ENCODE measurements at regions not wholly inside any gene's neighbourhood (a gene's known extent, or its start where the extent isn't known, plus 50 kb on each side); places are given as distances from the start of the nearest gene placed in this dataset.

DNA sequence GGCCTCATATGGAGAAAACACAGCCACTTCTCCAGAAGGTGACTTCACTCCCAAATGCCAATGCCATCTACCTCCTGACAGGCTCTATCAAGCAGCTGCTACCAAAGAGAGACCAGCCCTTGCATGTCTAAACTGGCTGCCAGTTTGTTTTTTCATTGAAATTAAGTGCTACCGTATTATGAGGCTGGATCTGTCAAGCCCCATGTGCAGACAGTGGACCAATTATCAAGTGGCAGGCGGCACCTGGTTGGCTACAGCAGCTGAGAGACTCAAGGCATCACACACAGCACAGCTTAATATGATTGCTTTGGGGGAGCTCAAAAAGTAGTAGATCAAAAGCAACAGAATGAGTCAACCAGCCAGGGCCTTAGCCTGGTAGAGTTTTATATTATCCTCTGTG is 1293.0 kb upstream of the TENM4 start:
- Histone ChIP-seq H3K9me3 (ENCODE audit: low read length) (0 out of 2 replicates have a peak, but pooled peaks cover 7% of the 10 kb centered on the region), H3K79me2 (ENCODE audit: low read length) (no peaks in the 10 kb centered on the region), H3K4me3 (ENCODE audit: low read length) (no peak overlapping the region), H3K4me2 (ENCODE audit: low read length) (no peak overlapping the region), H3K4me1 (ENCODE audit: insufficient read depth, low read length) (no peaks in the 10 kb centered on the region), H3F3A (ENCODE audit: low read length, unreplicated experiment) (no peaks in the 10 kb centered on the region), H3K9ac (ENCODE audit: low read length) (no peak overlapping the region), H3K36me3 (ENCODE audit: low read depth, low read length) (no peaks in the 10 kb centered on the region), H3K27me3 (ENCODE audit: low read length) (no peaks in the 10 kb centered on the region), H3K27ac (ENCODE audit: low read length) (no peak overlapping the region), H3K9me2 (replicated peaks; ENCODE audit: low read length) (no peaks in the 10 kb centered on the region), H4K20me1 (ENCODE audit: low read length) (no peaks in the 10 kb centered on the region), H2AFZ (ENCODE audit: low read length) (no peak overlapping the region)
- TF ChIP-seq EZH2phosphoT487 (IDR thresholded peaks at IDR 0.05; ENCODE audit: borderline replicate concordance, low read length) (no peak), CTCF (conservative IDR thresholded peaks at IDR 0.05; ENCODE audit: low read depth, low read length) (no peak), EZH2 (IDR thresholded peaks at IDR 0.05; ENCODE audit: low read length, unreplicated experiment) (no peak)
- CTCF ChIA-PET = no interaction called here
- intact Hi-C loops (cut with micrococcal nuclease) = no loop called here
- POLR2A ChIA-PET (ENCODE audit: unreplicated experiment) = no interaction called here
- no peak for ATAC-seq
- no peak for DNase-seq
- no TSS peak for BruUV-seq (replicated peaks)

DNA sequence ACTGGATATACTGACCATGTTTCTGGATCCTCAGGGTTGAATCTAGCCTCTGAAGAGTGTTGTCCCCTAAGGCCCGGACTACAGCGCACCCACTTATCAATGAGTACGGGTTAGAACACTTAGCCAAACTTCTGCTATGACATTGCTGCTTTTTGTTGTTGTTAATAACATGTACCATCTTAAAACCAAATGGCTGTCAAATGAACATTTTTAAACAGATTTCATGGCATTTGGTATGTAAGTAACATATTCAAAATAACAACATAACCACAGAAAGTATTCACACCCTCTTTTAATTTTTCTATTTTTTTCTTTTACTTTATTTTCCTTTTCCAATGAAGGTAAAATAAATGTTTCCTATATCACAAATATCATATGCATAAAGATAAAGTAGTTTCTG is 1292.5 kb upstream of the TENM4 start:
- Histone ChIP-seq H3K4me2 (ENCODE audit: low read length) (no peak overlapping the region), H3K79me2 (ENCODE audit: low read length) (no peaks in the 10 kb centered on the region), H3K9ac (ENCODE audit: low read length) (no peak overlapping the region), H3K27ac (ENCODE audit: low read length) (no peak overlapping the region), H3K9me2 (replicated peaks; ENCODE audit: low read length) (no peaks in the 10 kb centered on the region), H3K36me3 (ENCODE audit: low read depth, low read length) (no peaks in the 10 kb centered on the region), H3K9me3 (ENCODE audit: low read length) (0 out of 2 replicates have a peak, but pooled peaks cover 7% of the 10 kb centered on the region), H3K4me1 (ENCODE audit: insufficient read depth, low read length) (no peaks in the 10 kb centered on the region), H2AFZ (ENCODE audit: low read length) (no peak overlapping the region), H4K20me1 (ENCODE audit: low read length) (no peaks in the 10 kb centered on the region), H3K27me3 (ENCODE audit: low read length) (no peaks in the 10 kb centered on the region), H3K4me3 (ENCODE audit: low read length) (no peak overlapping the region), H3F3A (ENCODE audit: low read length, unreplicated experiment) (no peaks in the 10 kb centered on the region)
- intact Hi-C loops (cut with micrococcal nuclease) = no loop called here
- ATAC-seq = no peak
- ChIA-PET POLR2A (ENCODE audit: unreplicated experiment) (no interaction called here), CTCF (no interaction called here)
- BruUV-seq (replicated peaks) = no TSS peak
- no peak for DNase-seq
- TF ChIP-seq EZH2phosphoT487 (IDR thresholded peaks at IDR 0.05; ENCODE audit: borderline replicate concordance, low read length) (no peak), CTCF (conservative IDR thresholded peaks at IDR 0.05; ENCODE audit: low read depth, low read length) (no peak), EZH2 (IDR thresholded peaks at IDR 0.05; ENCODE audit: low read length, unreplicated experiment) (no peak)

DNA sequence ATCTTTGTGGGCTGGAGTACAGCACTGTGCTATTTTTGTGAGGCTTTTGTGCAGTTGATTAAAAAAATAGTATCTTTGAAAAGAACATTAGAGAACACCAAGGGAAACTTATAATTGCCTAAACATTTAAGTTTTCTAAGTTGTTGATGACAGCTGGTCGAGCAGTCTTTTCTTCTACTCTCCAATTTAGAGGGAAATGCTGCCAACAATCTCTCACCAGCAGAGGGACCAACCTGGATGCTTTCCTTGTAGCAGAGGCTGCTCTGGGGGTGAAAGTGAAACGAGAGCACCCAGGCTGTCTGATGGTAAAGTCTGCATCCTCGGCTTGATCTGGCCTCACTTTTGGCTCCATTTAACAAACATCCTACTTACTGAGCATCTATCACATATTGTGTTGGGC is 1286.5 kb upstream of the TENM4 start:
- Histone ChIP-seq H3K4me3 (ENCODE audit: low read length) (no peak overlapping the region), H2AFZ (ENCODE audit: low read length) (no peak overlapping the region), H3K4me1 (ENCODE audit: insufficient read depth, low read length) (peaks cover 10% of the 10 kb centered on the region; the same call in 1 of the 2 replicates), H3K9me3 (ENCODE audit: low read length) (0 out of 2 replicates have a peak, but pooled peaks cover 7% of the 10 kb centered on the region), H3K36me3 (ENCODE audit: low read depth, low read length) (no peaks in the 10 kb centered on the region), H3K9me2 (replicated peaks; ENCODE audit: low read length) (no peaks in the 10 kb centered on the region), H3K9ac (ENCODE audit: low read length) (no peak overlapping the region), H3K4me2 (ENCODE audit: low read length) (no peak overlapping the region), H3K79me2 (ENCODE audit: low read length) (no peaks in the 10 kb centered on the region), H3F3A (ENCODE audit: low read length, unreplicated experiment) (no peaks in the 10 kb centered on the region), H3K27me3 (ENCODE audit: low read length) (no peaks in the 10 kb centered on the region), H3K27ac (ENCODE audit: low read length) (no peak overlapping the region), H4K20me1 (ENCODE audit: low read length) (no peaks in the 10 kb centered on the region)
- intact Hi-C loops (cut with micrococcal nuclease) = no loop called here
- BruUV-seq (replicated peaks) = no TSS peak
- ChIA-PET CTCF (no interaction called here), POLR2A (ENCODE audit: unreplicated experiment) (no interaction called here)
- TF ChIP-seq CTCF (conservative IDR thresholded peaks at IDR 0.05; ENCODE audit: low read depth, low read length) = peak; percentile 44
- TF ChIP-seq EZH2 (IDR thresholded peaks at IDR 0.05; ENCODE audit: low read length, unreplicated experiment) = no peak
- ATAC-seq = no peak
- DNase-seq = peak; percentile 44

Data from PC-3 (cell line).